Endothelial cell (in vitro differentiated cells): ENCODE measurements at regions not wholly inside any gene's neighbourhood (a gene's known extent, or its start where the extent isn't known, plus 50 kb on each side); places are given as distances from the start of the nearest gene placed in this dataset.

Experiments
- DNase-seq: peaks from one replicate; pipeline ENCODE4 v3.0.0; 2021; ENCODE audit warnings: low spot score
- H3K27ac Mint-ChIP-seq: one replicate; pipeline ENCODE4 v1.8.0; 2021; ENCODE audit warnings: mixed read lengths, inconsistent platforms; ENCODE audit not compliant: unreplicated experiment
- H3K27me3 Mint-ChIP-seq: one replicate; pipeline ENCODE4 v1.8.0; 2021; ENCODE audit warnings: mild to moderate bottlenecking, moderate library complexity, mixed read lengths, inconsistent platforms; ENCODE audit not compliant: unreplicated experiment
- H3K36me3 Mint-ChIP-seq: one replicate; pipeline ENCODE4 v1.8.0; 2021; ENCODE audit warnings: mild to moderate bottlenecking, low read depth, mixed read lengths, inconsistent platforms; ENCODE audit not compliant: unreplicated experiment
- H3K4me1 Mint-ChIP-seq: one replicate; pipeline ENCODE4 v1.8.0; 2021; ENCODE audit warnings: mild to moderate bottlenecking, mixed read lengths, inconsistent platforms; ENCODE audit not compliant: unreplicated experiment
- H3K4me3 Mint-ChIP-seq: one replicate; pipeline ENCODE4 v1.8.0; 2021; ENCODE audit warnings: mild to moderate bottlenecking, mixed read lengths, inconsistent platforms; ENCODE audit not compliant: unreplicated experiment
- H3K9me3 Mint-ChIP-seq: one replicate; pipeline ENCODE4 v1.8.0; 2021; ENCODE audit warnings: mixed read lengths, inconsistent platforms; ENCODE audit not compliant: unreplicated experiment
- CTCF ChIP-seq: fragments of 200-600 bp; sonication (generic); IDR thresholded peaks from one replicate; pipeline ENCODE4 v1.5.0; 2021; ENCODE audit warnings: antibody characterized with exemption; ENCODE audit not compliant: unreplicated experiment

DNA sequence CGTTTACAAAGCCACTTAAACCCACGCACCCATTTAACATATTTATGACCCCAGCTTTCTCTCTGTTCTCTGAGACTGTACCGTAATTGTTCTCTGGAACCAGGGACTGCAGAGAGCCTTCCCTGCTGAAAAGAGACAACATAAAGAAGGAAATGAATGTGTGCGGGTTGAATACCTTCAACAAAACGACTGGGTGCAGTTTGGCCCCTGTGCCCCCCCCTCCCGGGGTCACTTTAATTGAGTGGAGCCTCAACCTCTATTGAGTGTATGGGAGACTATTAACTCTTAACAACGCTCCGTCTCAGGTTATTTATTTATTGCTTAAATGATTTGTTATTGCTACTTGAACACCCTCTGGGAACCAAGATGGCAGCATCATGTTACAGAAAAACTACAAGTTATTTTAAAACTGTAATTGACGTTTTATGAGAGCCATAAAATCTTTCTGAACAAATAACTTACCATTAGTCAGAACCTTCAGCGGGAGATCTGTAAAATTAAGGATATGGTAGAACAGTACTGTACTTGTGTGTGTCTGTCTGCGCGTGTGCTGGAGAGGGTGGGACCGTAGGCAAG, 70.6 kb downstream of the GAS1 start:
- Mint-ChIP-seq H3K36me3 (no peaks in the 10 kb centered on the region), H3K4me3 (no peak overlapping the region), H3K27me3 (no peaks in the 10 kb centered on the region), H3K27ac (no peak overlapping the region), H3K4me1 (peaks cover 3% of the 10 kb centered on the region), H3K9me3 (no peaks in the 10 kb centered on the region)
- TF ChIP-seq CTCF, result no peak
- DNase-seq, result no peak

GRCh38 chr9:86868616-86869015, 78.7 kb downstream of the GAS1 start:
- H3K27ac Mint-ChIP-seq, result no peak overlapping the region
- no peaks in the 10 kb centered on the region for H3K9me3 Mint-ChIP-seq
- H3K4me3 Mint-ChIP-seq, result no peak overlapping the region
- DNase-seq, result no peak
- H3K4me1 Mint-ChIP-seq, result peaks cover 6% of the 10 kb centered on the region
- no peaks in the 10 kb centered on the region for H3K27me3 Mint-ChIP-seq
- no peak for TF ChIP-seq CTCF
- H3K36me3 Mint-ChIP-seq, result no peaks in the 10 kb centered on the region

DNA sequence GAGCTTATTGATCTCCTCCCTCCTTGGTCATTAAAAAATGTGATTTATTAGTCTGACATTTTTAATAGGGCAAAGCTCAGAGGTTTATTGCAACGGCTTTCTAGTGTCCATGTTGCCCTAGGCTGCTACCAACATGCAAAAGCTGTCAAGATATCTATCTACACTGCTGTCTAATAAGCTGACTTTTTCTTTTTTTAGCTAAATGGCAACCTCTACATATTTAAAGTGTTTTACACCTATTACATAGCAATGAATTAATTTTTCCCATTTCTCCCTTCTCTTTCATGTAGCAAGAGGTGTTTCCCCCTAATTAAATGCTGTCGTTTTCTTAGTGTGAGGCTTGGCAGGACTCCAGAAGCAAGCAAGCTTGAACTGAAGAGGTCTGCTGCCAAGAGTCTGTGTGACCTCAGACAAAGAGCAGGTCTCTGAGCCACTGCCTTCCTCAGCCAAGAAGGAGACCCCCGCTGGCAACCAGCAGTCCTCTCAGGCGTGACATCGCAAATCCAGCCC, 79.4 kb downstream of the GAS1 start:
- no peak overlapping the region for H3K4me3 Mint-ChIP-seq
- no peaks in the 10 kb centered on the region for H3K9me3 Mint-ChIP-seq

DNA sequence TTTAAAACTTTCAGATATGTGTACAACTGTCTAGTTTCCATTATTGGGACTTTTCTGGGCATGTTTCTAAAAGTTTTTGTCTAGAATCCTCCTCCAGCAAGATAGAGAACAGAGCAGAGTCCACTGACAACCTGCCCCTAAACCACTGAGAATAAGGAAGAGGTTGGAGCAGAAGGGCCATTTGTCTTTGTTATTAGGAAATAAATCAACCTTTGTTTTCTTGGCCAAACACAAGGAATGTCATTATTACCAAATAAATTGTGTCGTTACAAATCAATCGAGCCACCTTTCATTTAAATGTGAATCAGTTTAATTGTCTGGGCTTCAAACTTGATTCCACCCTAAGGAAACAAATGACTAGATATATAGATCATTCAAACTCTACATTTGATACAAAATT, 81.4 kb downstream of the GAS1 start:
- H3K27me3 Mint-ChIP-seq, result no peaks in the 10 kb centered on the region
- no peaks in the 10 kb centered on the region for H3K9me3 Mint-ChIP-seq
- TF ChIP-seq CTCF, result no peak
- no peaks in the 10 kb centered on the region for H3K4me1 Mint-ChIP-seq
- H3K36me3 Mint-ChIP-seq, result no peaks in the 10 kb centered on the region
- no peak for DNase-seq
- H3K27ac Mint-ChIP-seq, result no peak overlapping the region
- H3K4me3 Mint-ChIP-seq, result no peak overlapping the region

More for the DNA sequence above, 79.4 kb downstream of the GAS1 start:
- no peaks in the 10 kb centered on the region for H3K36me3 Mint-ChIP-seq
- no peaks in the 10 kb centered on the region for H3K27me3 Mint-ChIP-seq
- no peak for TF ChIP-seq CTCF
- DNase-seq, result no peak
- peaks cover 6% of the 10 kb centered on the region for H3K4me1 Mint-ChIP-seq
- no peak overlapping the region for H3K27ac Mint-ChIP-seq

- H3K4me1 Mint-ChIP-seq, result no peaks in the 10 kb centered on the region
- no peaks in the 10 kb centered on the region for H3K27me3 Mint-ChIP-seq
- no peak for DNase-seq
- H3K9me3 Mint-ChIP-seq, result no peaks in the 10 kb centered on the region
- H3K4me3 Mint-ChIP-seq, result no peak overlapping the region
- no peak for TF ChIP-seq CTCF
- no peak overlapping the region for H3K27ac Mint-ChIP-seq
- H3K36me3 Mint-ChIP-seq, result no peaks in the 10 kb centered on the region
Measured at GRCh38 chr9:86860006-86860405, 87.3 kb downstream of the GAS1 start.
